Caco-2 (cell line): ENCODE measurements at regions not wholly inside any gene's neighbourhood (a gene's known extent, or its start where the extent isn't known, plus 50 kb on each side); places are given as distances from the start of the nearest gene placed in this dataset.

Experiments used
- BruUV-seq: library from RNA; stranded (reverse); fragments of 400-500 nt; replicated peaks from 2 replicates; lab custom pipeline; 2021; lab: Mats Ljungman, UMichigan
- CTCF ChIA-PET: fragments of 300-600 bp; sonication (Branson Sonifier 250); formaldehyde crosslinking; loops from one replicate; lab custom pipeline; 2022; ENCODE audit warnings: antibody characterized with exemption; lab: Charles Lee
- POLR2A ChIA-PET: fragments of 300-600 bp; sonication (Branson Sonifier 250); formaldehyde crosslinking; loops from one replicate; lab custom pipeline; 2022; ENCODE audit warnings: antibody characterized with exemption; lab: Charles Lee
- DNase-seq, 2 experiments: peaks; one replicate each; pipeline versions ENCODE4 v3.0.0 to v3.0.0-alpha.2; 2020 to 2022
- H3K27me3 ChIP-seq: replicated peaks from 2 replicates; pipeline ENCODE4 v1.6.0; 2011; ENCODE audit warnings: low read length; ENCODE audit not compliant: control insufficient read depth, insufficient read depth
- H3K36me3 ChIP-seq: 2 replicates; pipeline ENCODE4 v1.5.1; 2011; ENCODE audit warnings: low read length; ENCODE audit not compliant: control insufficient read depth, insufficient read depth
- H3K4me1 ChIP-seq: fragments of 250-450 bp; sonication (Bioruptor Pico); 2 replicates; pipeline ENCODE4 v1.5.1; 2020; ENCODE audit warnings: mild to moderate bottlenecking
- H3K4me3 ChIP-seq: 2 replicates; pipeline ENCODE4 v1.5.1; 2011; ENCODE audit warnings: low read depth, mild to moderate bottlenecking, control low read depth, low read length
- H3K9me3 ChIP-seq: fragments of 250-450 bp; sonication (Bioruptor Pico); 2 replicates; pipeline ENCODE4 v1.5.1; 2020; ENCODE audit warnings: mild to moderate bottlenecking, moderate library complexity
- H3K27ac Mint-ChIP-seq: one replicate; pipeline ENCODE4 v1.8.0; 2022; ENCODE audit warnings: mixed read lengths; ENCODE audit not compliant: unreplicated experiment
- H3K27me3 Mint-ChIP-seq: one replicate; pipeline ENCODE4 v1.8.0; 2022; ENCODE audit warnings: mixed read lengths; ENCODE audit not compliant: insufficient read depth, unreplicated experiment
- H3K36me3 Mint-ChIP-seq: one replicate; pipeline ENCODE4 v1.8.0; 2022; ENCODE audit warnings: mild to moderate bottlenecking, mixed read lengths; ENCODE audit not compliant: insufficient read depth, unreplicated experiment
- H3K4me1 Mint-ChIP-seq: one replicate; pipeline ENCODE4 v1.8.0; 2022; ENCODE audit warnings: low read depth, mixed read lengths; ENCODE audit not compliant: unreplicated experiment
- H3K4me3 Mint-ChIP-seq: one replicate; pipeline ENCODE4 v1.8.0; 2022; ENCODE audit warnings: mild to moderate bottlenecking, moderate library complexity, mixed read lengths; ENCODE audit not compliant: unreplicated experiment
- H3K9me3 Mint-ChIP-seq: one replicate; pipeline ENCODE4 v1.8.0; 2022; ENCODE audit warnings: mixed read lengths; ENCODE audit not compliant: unreplicated experiment
- intact Hi-C: fragments of 100-400 bp; cut with micrococcal nuclease; formaldehyde crosslinking; loops from one replicate; pipeline ENCODE4 v1.10.0; 2022; ENCODE audit not compliant: unreplicated experiment
- TF ChIP-seq, protein P1 (sequence below), 2 experiments: fragments of 200-600 bp in 1 of 2; IDR thresholded peaks; 1 replicate in 1 of 2; 2 replicates in 1 of 2; pipeline versions ENCODE4 v1.5.1 to v1.8.0; 2011 to 2022; ENCODE audit warnings: antibody characterized with exemption in 1 of 2, control low read depth in 1 of 2, inconsistent platforms in 1 of 2, low read depth in 1 of 2, low read length in 1 of 2, mild to moderate bottlenecking in 1 of 2, moderate library complexity in 1 of 2; ENCODE audit not compliant: insufficient read depth in 1 of 2, severe bottlenecking in 1 of 2, unreplicated experiment in 1 of 2

DNA sequence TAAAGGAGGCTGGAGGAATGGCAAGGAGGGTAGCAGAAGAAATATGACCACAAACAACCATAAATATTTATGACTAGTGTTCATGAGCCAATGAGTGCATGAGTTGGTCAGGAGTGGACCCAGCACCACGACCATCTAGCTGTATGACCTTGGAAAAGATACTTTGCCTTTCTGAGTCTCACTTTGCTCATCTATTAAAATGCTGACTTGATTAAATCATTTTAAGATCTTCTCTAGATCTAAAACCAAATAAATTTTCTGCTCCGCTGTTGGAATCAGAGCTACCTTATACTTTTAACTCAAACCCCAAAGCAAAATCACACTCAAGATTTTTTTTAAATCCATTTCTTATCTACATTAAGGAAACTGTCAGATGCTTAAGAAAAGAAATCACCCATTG is 207.0 kb downstream of the GPAM start:
- Mint-ChIP-seq H3K36me3 (no peaks in the 10 kb centered on the region), H3K9me3 (no peaks in the 10 kb centered on the region), H3K27ac (no peak overlapping the region), H3K27me3 (peaks cover 14% of the 10 kb centered on the region), H3K4me1 (no peaks in the 10 kb centered on the region), H3K4me3 (no peak overlapping the region)
- ChIA-PET POLR2A (no interaction called here), CTCF (no interaction called here)
- no peak for DNase-seq
- Histone ChIP-seq H3K9me3 (no peaks in the 10 kb centered on the region), H3K4me3 (no peak overlapping the region), H3K36me3 (no peaks in the 10 kb centered on the region), H3K27me3 (no peaks in the 10 kb centered on the region; the same call in 1 of the 2 replicates), H3K4me1 (no peaks in the 10 kb centered on the region)
- TF ChIP-seq, protein P1, sequence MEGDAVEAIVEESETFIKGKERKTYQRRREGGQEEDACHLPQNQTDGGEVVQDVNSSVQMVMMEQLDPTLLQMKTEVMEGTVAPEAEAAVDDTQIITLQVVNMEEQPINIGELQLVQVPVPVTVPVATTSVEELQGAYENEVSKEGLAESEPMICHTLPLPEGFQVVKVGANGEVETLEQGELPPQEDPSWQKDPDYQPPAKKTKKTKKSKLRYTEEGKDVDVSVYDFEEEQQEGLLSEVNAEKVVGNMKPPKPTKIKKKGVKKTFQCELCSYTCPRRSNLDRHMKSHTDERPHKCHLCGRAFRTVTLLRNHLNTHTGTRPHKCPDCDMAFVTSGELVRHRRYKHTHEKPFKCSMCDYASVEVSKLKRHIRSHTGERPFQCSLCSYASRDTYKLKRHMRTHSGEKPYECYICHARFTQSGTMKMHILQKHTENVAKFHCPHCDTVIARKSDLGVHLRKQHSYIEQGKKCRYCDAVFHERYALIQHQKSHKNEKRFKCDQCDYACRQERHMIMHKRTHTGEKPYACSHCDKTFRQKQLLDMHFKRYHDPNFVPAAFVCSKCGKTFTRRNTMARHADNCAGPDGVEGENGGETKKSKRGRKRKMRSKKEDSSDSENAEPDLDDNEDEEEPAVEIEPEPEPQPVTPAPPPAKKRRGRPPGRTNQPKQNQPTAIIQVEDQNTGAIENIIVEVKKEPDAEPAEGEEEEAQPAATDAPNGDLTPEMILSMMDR (IDR thresholded peaks at IDR 0.05; ENCODE audit: insufficient read depth in 1 of 2, low read depth in 1 of 2, low read length in 1 of 2, severe bottlenecking in 1 of 2, unreplicated experiment in 1 of 2), result no peak
- BruUV-seq, result no TSS peak
- intact Hi-C loops, result no loop called here

DNA sequence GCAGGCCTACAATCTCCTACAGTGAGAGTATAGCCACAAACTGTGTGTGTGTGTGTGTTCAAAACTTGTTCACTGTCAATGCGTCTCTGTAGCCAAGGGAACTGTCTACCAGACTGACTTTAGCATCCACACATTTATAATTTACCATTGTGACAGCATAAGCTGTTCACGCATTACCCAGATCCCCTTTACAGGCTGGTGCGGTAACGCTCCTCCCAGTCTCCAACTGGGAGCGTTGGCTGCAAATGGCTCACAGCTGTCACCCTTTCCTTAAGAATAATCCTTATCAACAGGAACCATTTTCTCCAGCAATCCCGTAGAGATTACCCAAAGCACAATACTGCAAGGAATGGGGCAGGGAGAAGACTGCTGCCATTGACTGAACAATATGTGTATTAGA is 199.5 kb downstream of the GPAM start:
- peaks cover 19% of the 10 kb centered on the region for H3K27me3 Mint-ChIP-seq
- no peaks in the 10 kb centered on the region for H3K36me3 Mint-ChIP-seq
- BruUV-seq, result no TSS peak
- Histone ChIP-seq H3K27me3 (no peaks in the 10 kb centered on the region), H3K9me3 (no peaks in the 10 kb centered on the region), H3K36me3 (no peaks in the 10 kb centered on the region), H3K4me3 (no peak overlapping the region), H3K4me1 (no peaks in the 10 kb centered on the region)
- H3K27ac Mint-ChIP-seq, result no peak overlapping the region
- intact Hi-C loops, result no loop called here
- no peak overlapping the region for H3K4me3 Mint-ChIP-seq
- POLR2A ChIA-PET, result no interaction called here
- no peaks in the 10 kb centered on the region for H3K4me1 Mint-ChIP-seq
- CTCF ChIA-PET, result no interaction called here
- DNase-seq, result no peak
- TF ChIP-seq, protein P1 (IDR thresholded peaks at IDR 0.05; ENCODE audit: insufficient read depth in 1 of 2, low read depth in 1 of 2, low read length in 1 of 2, severe bottlenecking in 1 of 2, unreplicated experiment in 1 of 2), result no peak
- no peaks in the 10 kb centered on the region for H3K9me3 Mint-ChIP-seq

DNA sequence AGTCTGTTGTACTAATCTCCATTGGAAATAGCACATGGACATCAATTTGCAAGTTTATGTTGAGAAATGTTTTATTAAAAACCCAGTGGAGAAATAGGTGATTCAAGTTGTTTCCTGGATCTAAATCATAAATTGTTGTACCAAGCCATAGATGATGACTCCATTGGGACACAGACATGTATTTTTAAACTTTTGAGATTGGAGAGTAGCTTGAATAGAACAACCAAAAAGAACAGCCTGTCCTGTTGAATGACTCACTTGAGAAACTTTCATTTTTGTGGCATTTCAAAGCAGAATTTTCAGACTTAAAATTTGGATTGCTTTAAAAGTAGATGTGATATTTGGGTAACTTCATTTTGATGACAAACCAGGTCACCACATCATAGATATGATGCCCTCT is 197.5 kb downstream of the GPAM start:
- Mint-ChIP-seq H3K27ac (no peak overlapping the region), H3K36me3 (no peaks in the 10 kb centered on the region), H3K27me3 (peaks cover 17% of the 10 kb centered on the region), H3K4me1 (no peaks in the 10 kb centered on the region), H3K4me3 (no peak overlapping the region), H3K9me3 (no peaks in the 10 kb centered on the region)
- intact Hi-C loops, result no loop called here
- BruUV-seq, result no TSS peak
- DNase-seq, result no peak
- TF ChIP-seq, protein P1 (IDR thresholded peaks at IDR 0.05; ENCODE audit: insufficient read depth in 1 of 2, low read depth in 1 of 2, low read length in 1 of 2, severe bottlenecking in 1 of 2, unreplicated experiment in 1 of 2), result no peak
- Histone ChIP-seq H3K9me3 (no peaks in the 10 kb centered on the region), H3K4me1 (no peaks in the 10 kb centered on the region), H3K27me3 (no peaks in the 10 kb centered on the region), H3K36me3 (no peaks in the 10 kb centered on the region), H3K4me3 (no peak overlapping the region)
- POLR2A ChIA-PET, result no interaction called here
- CTCF ChIA-PET, result no interaction called here
